HepG2 (cell line): ENCODE measurements at regions not wholly inside any gene's neighbourhood (a gene's known extent, or its start where the extent isn't known, plus 50 kb on each side); places are given as distances from the start of the nearest gene placed in this dataset.

Experiments
- ATAC-seq: fragments of 200-7000 bp; cut with Tn5 transposase; 3 replicates; pipeline ENCODE4 v1.9.1; 2020; ENCODE audit warnings: mild to moderate bottlenecking, moderate library complexity
- BruUV-seq: library from RNA; stranded (reverse); fragments of 400-500 nt; replicated peaks from 2 replicates; lab custom pipeline; 2021; lab: Mats Ljungman, UMichigan
- CTCF ChIA-PET: fragments of 300-600 bp; formaldehyde crosslinking; extraction: SDS; loops from one replicate; lab custom pipeline; 2021; ENCODE audit warnings: low total read pairs, inconsistent platforms, low intra/inter-chr PET ratio; lab: Yijun Ruan, JAX
- POLR2A ChIA-PET: fragments of 350-600 bp; sonication (Branson Sonifier 250); formaldehyde crosslinking; loops from one replicate; lab custom pipeline; 2020; ENCODE audit warnings: antibody characterized with exemption, inconsistent platforms; lab: Yijun Ruan, JAX
- DNase-seq: peaks from one replicate; pipeline ENCODE4 v3.0.0-alpha.2; 2015; ENCODE audit warnings: low spot score
- FAIRE-seq: peaks from 3 replicates; lab custom pipeline; 2011; peaks lifted over from hg19 to GRCh38; lab: Jason Lieb, UNC
- H2AFZ ChIP-seq: one replicate; pipeline ENCODE4 v1.6.1; 2011; ENCODE audit warnings: low read length, inconsistent platforms
- H3K27ac ChIP-seq: fragments of 300-600 bp; 3 replicates; pipeline ENCODE4 v1.8.0; 2011; ENCODE audit warnings: mixed run types, mild to moderate bottlenecking, mixed read lengths, low read length, inconsistent platforms; ENCODE audit not compliant: insufficient read depth; ENCODE audit errors: extremely low read length
- H3K27me3 ChIP-seq, 2 experiments: fragments of 200-600 bp in 1 of 2; 2 replicates in 1 of 2; 3 replicates in 1 of 2; pipeline versions ENCODE4 v1.6.0 to v1.8.0; 2011; ENCODE audit warnings: low read length in 2 of 2, mild to moderate bottlenecking in 2 of 2, moderate library complexity in 2 of 2, inconsistent platforms in 1 of 2; ENCODE audit not compliant: insufficient read depth in 2 of 2, control insufficient read depth in 1 of 2
- H3K36me3 ChIP-seq, 2 experiments: fragments of 200-600 bp in 1 of 2; replicated peaks in 1 of 2; 2 replicates in 1 of 2; 3 replicates in 1 of 2; pipeline versions ENCODE4 v1.5.1 to v1.8.0; 2011; ENCODE audit warnings: low read length in 2 of 2, inconsistent platforms in 1 of 2; ENCODE audit not compliant: insufficient read depth in 2 of 2, control insufficient read depth in 1 of 2
- H3K4me1 ChIP-seq: 2 replicates; pipeline ENCODE4 v1.5.1; 2012; ENCODE audit warnings: low read length, inconsistent platforms; ENCODE audit not compliant: insufficient read depth
- H3K4me2 ChIP-seq: 2 replicates; pipeline ENCODE4 v1.6.0; 2011; ENCODE audit warnings: low read depth, low read length, inconsistent platforms
- H3K4me3 ChIP-seq, 3 experiments: fragments of 200-600 bp in 1 of 3; sonication (generic), shearing (Covaris generic) in 1 of 3; replicated peaks in 1 of 3; 2 replicates each; pipeline ENCODE4 v1.5.1; 2011 to 2016; ENCODE audit warnings: low read length in 3 of 3, inconsistent platforms in 2 of 3, low read depth in 2 of 3, mild to moderate bottlenecking in 2 of 3, control low read depth in 1 of 3, mixed read lengths in 1 of 3; ENCODE audit not compliant: insufficient read depth in 1 of 3
- H3K79me2 ChIP-seq: one replicate; pipeline ENCODE4 v1.6.1; 2011; ENCODE audit warnings: low read length, inconsistent platforms; ENCODE audit not compliant: insufficient read depth
- H3K9ac ChIP-seq: 2 replicates; pipeline ENCODE4 v1.6.0; 2011; ENCODE audit warnings: mild to moderate bottlenecking, low read depth, low read length, inconsistent platforms; ENCODE audit not compliant: insufficient read depth
- H3K9me3 ChIP-seq: 2 replicates; pipeline ENCODE4 v1.5.1; 2012; ENCODE audit warnings: mild to moderate bottlenecking, low read length
- H4K20me1 ChIP-seq: 2 replicates; pipeline ENCODE4 v1.6.0; 2011; ENCODE audit warnings: inconsistent platforms, mild to moderate bottlenecking, low read length, moderate library complexity; ENCODE audit not compliant: insufficient read depth
- JUN ChIP-seq: sonication (generic); formaldehyde crosslinking; IDR thresholded peaks from 2 replicates; pipeline ENCODE4 v1.4.0; 2020; ENCODE audit warnings: mild to moderate bottlenecking, missing genetic modification reagents
- MAFK ChIP-seq, 2 experiments: IDR thresholded peaks in 1 of 2; conservative IDR thresholded peaks in 1 of 2; 2 replicates each; pipeline ENCODE4 v1.6.1; 2011; ENCODE audit warnings: improper control_type of control experiment in 2 of 2, low read length in 2 of 2
- RFXAP ChIP-seq: sonication (generic); formaldehyde crosslinking; IDR thresholded peaks from 2 replicates; pipeline ENCODE4 v1.4.0; 2020; ENCODE audit warnings: missing genetic modification reagents, borderline replicate concordance
- SIX4 ChIP-seq: sonication (generic); formaldehyde crosslinking; IDR thresholded peaks from 2 replicates; pipeline ENCODE4 v1.4.0; 2020; ENCODE audit warnings: missing genetic modification reagents
- SOX6 ChIP-seq, 2 experiments: fragments of 450-650 bp in 1 of 2; sonication (generic) in 1 of 2; formaldehyde crosslinking in 1 of 2; IDR thresholded peaks; 2 replicates each; pipeline versions ENCODE4 v1.4.0 to v1.6.1; 2017 to 2020; ENCODE audit warnings: antibody characterized with exemption in 1 of 2, mild to moderate bottlenecking in 1 of 2, missing genetic modification reagents in 1 of 2
- TCF12 ChIP-seq, 2 experiments: fragments of 450-650 bp in 1 of 2; sonication (generic) in 1 of 2; formaldehyde crosslinking in 1 of 2; IDR thresholded peaks; 2 replicates each; pipeline versions ENCODE4 v1.6.1 to v1.8.0; 2017 to 2022; ENCODE audit warnings: antibody characterized with exemption in 1 of 2, mild to moderate bottlenecking in 1 of 2, missing genetic modification reagents in 1 of 2, moderate library complexity in 1 of 2
- ZKSCAN5 ChIP-seq: sonication (generic); formaldehyde crosslinking; IDR thresholded peaks from 2 replicates; pipeline ENCODE4 v1.5.1; 2020; ENCODE audit warnings: mild to moderate bottlenecking, missing genetic modification reagents
- ZNF235 ChIP-seq: sonication (generic); formaldehyde crosslinking; IDR thresholded peaks from 2 replicates; pipeline ENCODE4 v1.8.1; 2023; ENCODE audit warnings: mild to moderate bottlenecking, missing genetic modification reagents, borderline replicate concordance
- ZNF276 ChIP-seq: sonication (generic); formaldehyde crosslinking; IDR thresholded peaks from 2 replicates; pipeline ENCODE4 v1.4.0; 2020; ENCODE audit warnings: mild to moderate bottlenecking, low read depth, missing genetic modification reagents
- ZNF773 ChIP-seq: sonication (generic); formaldehyde crosslinking; IDR thresholded peaks from 2 replicates; pipeline ENCODE4 v1.4.0; 2020; ENCODE audit warnings: missing genetic modification reagents, borderline replicate concordance
- ZNF883 ChIP-seq: sonication (generic); formaldehyde crosslinking; IDR thresholded peaks from 2 replicates; pipeline ENCODE4 v1.5.1; 2020; ENCODE audit warnings: mild to moderate bottlenecking, missing genetic modification reagents; ENCODE audit errors: not compliant biosample characterization
- ZSCAN29 ChIP-seq: sonication (generic); formaldehyde crosslinking; conservative IDR thresholded peaks from 2 replicates; pipeline ENCODE4 v1.4.0; 2020; ENCODE audit warnings: mild to moderate bottlenecking, missing genetic modification reagents
- WGBS: methylation state at CpG from one replicate; pipeline ENCODE4 v1.1.6; 2017; ENCODE audit warnings: low lambda C conversion rate; 5-methylcytosine and 5-hydroxymethylcytosine counted together
- in situ Hi-C: cut with HindIII; loops from 2 replicates; pipeline ENCODE4 v1.10.0; 2017; ENCODE audit warnings: low pct_unique_long_range_greater_than_20kb; ENCODE audit not compliant: extremely low pct_ligation_motif_present
- intact Hi-C: fragments of 100-400 bp; cut with micrococcal nuclease; formaldehyde crosslinking; loops from one replicate; pipeline ENCODE4 v1.10.0; 2022; ENCODE audit not compliant: unreplicated experiment

DNA sequence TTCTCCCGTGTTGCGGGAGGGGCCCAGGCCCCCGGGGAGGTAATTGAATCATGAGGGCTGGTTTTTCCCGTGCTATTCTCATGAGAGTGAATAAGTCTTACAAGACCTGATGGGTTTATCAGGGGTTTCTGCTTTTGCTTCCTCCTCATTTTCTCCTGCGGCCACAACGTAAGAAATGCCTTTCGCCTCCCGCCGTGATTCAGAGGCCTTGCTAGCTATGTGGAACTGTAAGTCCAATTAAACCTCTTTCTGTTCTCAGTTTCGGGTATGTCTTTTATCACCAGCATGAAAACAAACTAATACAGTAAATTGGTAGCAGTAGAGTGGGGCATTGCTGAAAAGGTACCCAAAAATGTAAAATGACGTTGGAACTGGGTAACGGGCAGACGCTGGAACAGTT lies 1035.1 kb downstream of the DTWD2 start:
- no peak for ATAC-seq
- H3K79me2 ChIP-seq, result no peaks in the 10 kb centered on the region
- CTCF ChIA-PET, result no interaction called here
- no peak overlapping the region for H3K27ac ChIP-seq
- no peaks in the 10 kb centered on the region for H3K4me1 ChIP-seq
- no peak overlapping the region for H2AFZ ChIP-seq
- H3K4me2 ChIP-seq, result no peak overlapping the region
- no peak for DNase-seq
- no peaks in the 10 kb centered on the region for H4K20me1 ChIP-seq
- intact Hi-C loops, result no loop called here
- H3K9me3 ChIP-seq, result no peaks in the 10 kb centered on the region
- TF ChIP-seq RFXAP (CRISPR knock-in tag) (no peak), TCF12 (IDR thresholded peaks at IDR 0.05) (no peak), TCF12 (CRISPR knock-in tag; IDR thresholded peaks at IDR 0.05) (no peak), SIX4 (CRISPR knock-in tag) (no peak), SOX6 (IDR thresholded peaks at IDR 0.05) (no peak), SOX6 (CRISPR knock-in tag; IDR thresholded peaks at IDR 0.05) (no peak), JUN (CRISPR knock-in tag) (no peak), ZNF773 (CRISPR knock-in tag) (no peak), ZNF235 (CRISPR knock-in tag) (no peak), MAFK (conservative IDR thresholded peaks at IDR 0.05 in 1 of 2, IDR thresholded peaks at IDR 0.05 in 1 of 2; ENCODE audit: low read length in 2 of 2) (no peak), ZNF276 (CRISPR knock-in tag) (no peak), ZNF883 (CRISPR knock-in tag) (no peak), ZKSCAN5 (CRISPR knock-in tag) (no peak), ZSCAN29 (CRISPR knock-in tag) (no peak)
- TF ChIP-seq, all 625 proteins: peak for 0
- no TSS peak for BruUV-seq
- POLR2A ChIA-PET, result no interaction called here
- FAIRE-seq, result no peak
- Histone ChIP-seq H3K9ac (no peak overlapping the region), H3K27me3 (no peaks in the 10 kb centered on the region), H3K4me3 (no peak overlapping the region), H3K36me3 (no peaks in the 10 kb centered on the region)
- 65% methylated on average over 13 of the region's 13 CpGs for WGBS
- in situ Hi-C loops, result no loop called here
